ENCODE measurements at regions not wholly inside any gene's neighbourhood (a gene's known extent, or its start where the extent isn't known, plus 50 kb on each side); places are given as distances from the start of the nearest gene placed in this dataset.

DNA sequence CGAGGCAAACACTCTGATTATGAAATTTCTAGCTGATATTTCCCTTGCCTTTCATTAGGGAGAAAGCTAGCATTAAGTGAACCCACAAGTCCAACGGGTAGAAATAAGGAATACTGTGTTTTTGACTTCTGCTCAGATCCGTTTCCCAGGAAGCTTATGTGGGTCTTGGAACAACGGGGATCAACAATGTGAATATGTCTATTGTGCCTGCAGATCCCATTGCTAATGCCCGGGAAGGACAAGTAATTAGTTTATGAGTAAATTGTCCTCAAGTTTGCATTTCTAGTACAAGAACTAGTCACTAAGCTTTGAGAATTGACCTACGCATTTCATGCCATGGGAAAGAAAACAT lies 236.4 kb downstream of the UACA start:
- no peak overlapping the region for H3K27ac Mint-ChIP-seq
- no peaks in the 10 kb centered on the region for H3K36me3 Mint-ChIP-seq (ENCODE audit: insufficient read depth in 1 of 3, low read depth in 3 of 3)
- no peak overlapping the region for H3K14ac ChIP-seq (ENCODE audit: insufficient read depth, low read length)
- H4K5ac ChIP-seq (ENCODE audit: insufficient read length, low read depth, low read length), result no peak overlapping the region
- no peaks in the 10 kb centered on the region for H4K20me1 ChIP-seq (ENCODE audit: control insufficient read depth, insufficient read depth, insufficient read length)
- H3K4ac ChIP-seq (ENCODE audit: low read depth, low read length), result no peak overlapping the region
- H3K79me2 ChIP-seq (ENCODE audit: insufficient read depth, low read length), result no peaks in the 10 kb centered on the region
- DNase-seq, result no peak
- H3K27me3 Mint-ChIP-seq (ENCODE audit: low read depth), result peaks cover 4% of the 10 kb centered on the region; the same call in 1 of the 2 replicates
- H3K9ac ChIP-seq (ENCODE audit: extremely low read depth, insufficient read length, low read length), result no peak overlapping the region
- TF ChIP-seq, protein P1, sequence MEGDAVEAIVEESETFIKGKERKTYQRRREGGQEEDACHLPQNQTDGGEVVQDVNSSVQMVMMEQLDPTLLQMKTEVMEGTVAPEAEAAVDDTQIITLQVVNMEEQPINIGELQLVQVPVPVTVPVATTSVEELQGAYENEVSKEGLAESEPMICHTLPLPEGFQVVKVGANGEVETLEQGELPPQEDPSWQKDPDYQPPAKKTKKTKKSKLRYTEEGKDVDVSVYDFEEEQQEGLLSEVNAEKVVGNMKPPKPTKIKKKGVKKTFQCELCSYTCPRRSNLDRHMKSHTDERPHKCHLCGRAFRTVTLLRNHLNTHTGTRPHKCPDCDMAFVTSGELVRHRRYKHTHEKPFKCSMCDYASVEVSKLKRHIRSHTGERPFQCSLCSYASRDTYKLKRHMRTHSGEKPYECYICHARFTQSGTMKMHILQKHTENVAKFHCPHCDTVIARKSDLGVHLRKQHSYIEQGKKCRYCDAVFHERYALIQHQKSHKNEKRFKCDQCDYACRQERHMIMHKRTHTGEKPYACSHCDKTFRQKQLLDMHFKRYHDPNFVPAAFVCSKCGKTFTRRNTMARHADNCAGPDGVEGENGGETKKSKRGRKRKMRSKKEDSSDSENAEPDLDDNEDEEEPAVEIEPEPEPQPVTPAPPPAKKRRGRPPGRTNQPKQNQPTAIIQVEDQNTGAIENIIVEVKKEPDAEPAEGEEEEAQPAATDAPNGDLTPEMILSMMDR (conservative IDR thresholded peaks at IDR 0.05), result no peak
- H3K9me3 ChIP-seq (ENCODE audit: control insufficient read depth, low read depth, low read length), result no peaks in the 10 kb centered on the region
- no peak overlapping the region for H3K56ac ChIP-seq (ENCODE audit: insufficient read length, low read depth, low read length)
- H3K23ac ChIP-seq (ENCODE audit: insufficient read length, low read depth, low read length), result no peak overlapping the region
- H2BK15ac ChIP-seq (ENCODE audit: low read depth, low read length), result no peak overlapping the region
- H4K91ac ChIP-seq (ENCODE audit: insufficient read length, low read depth, low read length), result no peak overlapping the region
- no peak overlapping the region for H4K8ac ChIP-seq (replicated peaks; ENCODE audit: insufficient read length, low read depth, low read length)
- H3K4me1 ChIP-seq (ENCODE audit: insufficient read depth, low read length), result no peaks in the 10 kb centered on the region
- no peak overlapping the region for H2AFZ ChIP-seq (ENCODE audit: low read length)
- H2BK20ac ChIP-seq (ENCODE audit: low read depth, low read length, poor library complexity, severe bottlenecking), result no peak overlapping the region
- H3K27me3 ChIP-seq (ENCODE audit: insufficient read depth, low read length), result no peaks in the 10 kb centered on the region; the same call in 1 of the 2 replicates
- no peaks in the 10 kb centered on the region for H3K9me3 Mint-ChIP-seq
- no peak overlapping the region for H3K4me3 Mint-ChIP-seq
- no peaks in the 10 kb centered on the region for H3K23me2 ChIP-seq (ENCODE audit: insufficient read length, low read depth, low read length, poor library complexity, severe bottlenecking)
- no peaks in the 10 kb centered on the region for H3K79me1 ChIP-seq (ENCODE audit: insufficient read depth, low read depth, low read length, poor library complexity, severe bottlenecking)
- no peak overlapping the region for H2AK5ac ChIP-seq (ENCODE audit: insufficient read length, low read length)
- peaks cover 29% of the 10 kb centered on the region in 2 experiments for H3K4me1 Mint-ChIP-seq
- H3K18ac ChIP-seq (ENCODE audit: insufficient read length, low read depth, low read length), result no peak overlapping the region
- H2BK5ac ChIP-seq (ENCODE audit: insufficient read length, low read length), result no peak overlapping the region
- no peak overlapping the region for H2BK12ac ChIP-seq (ENCODE audit: insufficient read length, low read depth, low read length)
- H2BK120ac ChIP-seq (ENCODE audit: low read depth, low read length, poor library complexity, severe bottlenecking), result no peak overlapping the region
- H3K4me2 ChIP-seq (ENCODE audit: insufficient read depth, insufficient read length, low read length), result no peak overlapping the region
- H3T11ph ChIP-seq (ENCODE audit: low read length), result no peak overlapping the region
- H3K27ac ChIP-seq (ENCODE audit: insufficient read length, low read depth, low read length), result no peak overlapping the region
- no CpG with 5 or more reads among the region's 6 CpGs for WGBS (ENCODE audit: extremely low coverage, insufficient read length, low lambda C conversion rate)
